HL-60 (cell line): ENCODE measurements at regions not wholly inside any gene's neighbourhood (a gene's known extent, or its start where the extent isn't known, plus 50 kb on each side); places are given as distances from the start of the nearest gene placed in this dataset.

ENCODE experiments used
- DNase-seq, 2 experiments: peaks; one replicate each; pipeline ENCODE4 v3.0.0-alpha.2; 2010 to 2020; ENCODE audit warnings: low read depth in 1 of 2, low spot score in 1 of 2
- H3K27ac ChIP-seq: fragments of 250-450 bp; sonication (Bioruptor Pico); replicated peaks from 2 replicates; pipeline ENCODE4 v1.5.1; 2020; ENCODE audit warnings: mild to moderate bottlenecking, moderate library complexity
- H3K27me3 ChIP-seq: fragments of 250-450 bp; sonication (Bioruptor Pico); 2 replicates; pipeline ENCODE4 v1.5.1; 2021; ENCODE audit warnings: mild to moderate bottlenecking, moderate library complexity; ENCODE audit not compliant: insufficient read depth, poor library complexity, severe bottlenecking
- H3K4me3 ChIP-seq: replicated peaks from 2 replicates; pipeline ENCODE4 v1.5.1; 2011; ENCODE audit warnings: mild to moderate bottlenecking, control low read depth, low read length; ENCODE audit not compliant: insufficient read depth
- GABPA ChIP-seq: IDR thresholded peaks from 2 replicates; pipeline ENCODE4 v1.6.1; 2012; ENCODE audit warnings: low read depth
- POLR2AphosphoS5 ChIP-seq: IDR thresholded peaks from 2 replicates; pipeline ENCODE4 v1.6.1; 2012; ENCODE audit warnings: low read depth
- REST ChIP-seq: IDR thresholded peaks from 2 replicates; pipeline ENCODE4 v1.6.1; 2012; ENCODE audit warnings: low read depth; ENCODE audit not compliant: insufficient replicate concordance
- SPI1 ChIP-seq: IDR thresholded peaks from 2 replicates; pipeline ENCODE4 v1.6.1; 2012; ENCODE audit warnings: low read depth, mild to moderate bottlenecking, borderline replicate concordance
- TF ChIP-seq, protein P1 (sequence below): IDR thresholded peaks from one replicate; pipeline ENCODE4 v1.5.1; 2011; ENCODE audit warnings: low read length, control low read depth, inconsistent platforms; ENCODE audit not compliant: insufficient read depth

DNA sequence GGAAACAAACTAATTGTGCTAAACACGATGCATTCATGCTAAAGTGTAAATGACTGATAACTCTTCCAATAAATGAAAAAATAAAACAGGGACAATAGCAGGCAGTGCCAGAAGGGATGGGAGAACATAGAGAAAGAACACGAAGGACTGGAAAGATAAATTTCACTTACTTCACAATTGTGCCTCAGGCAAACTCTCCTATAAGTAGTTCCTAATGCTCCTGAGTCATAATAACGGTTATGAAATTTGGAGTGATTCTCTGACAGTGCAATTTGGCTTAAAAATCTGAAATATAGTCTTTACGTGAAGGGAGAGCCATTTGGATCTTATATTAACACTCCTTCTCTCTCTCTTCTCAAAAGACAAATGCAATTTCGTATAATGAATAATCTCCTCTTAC, 2218.5 kb downstream of the MAT2B start:
- no peak for TF ChIP-seq POLR2AphosphoS5
- TF ChIP-seq, protein P1, sequence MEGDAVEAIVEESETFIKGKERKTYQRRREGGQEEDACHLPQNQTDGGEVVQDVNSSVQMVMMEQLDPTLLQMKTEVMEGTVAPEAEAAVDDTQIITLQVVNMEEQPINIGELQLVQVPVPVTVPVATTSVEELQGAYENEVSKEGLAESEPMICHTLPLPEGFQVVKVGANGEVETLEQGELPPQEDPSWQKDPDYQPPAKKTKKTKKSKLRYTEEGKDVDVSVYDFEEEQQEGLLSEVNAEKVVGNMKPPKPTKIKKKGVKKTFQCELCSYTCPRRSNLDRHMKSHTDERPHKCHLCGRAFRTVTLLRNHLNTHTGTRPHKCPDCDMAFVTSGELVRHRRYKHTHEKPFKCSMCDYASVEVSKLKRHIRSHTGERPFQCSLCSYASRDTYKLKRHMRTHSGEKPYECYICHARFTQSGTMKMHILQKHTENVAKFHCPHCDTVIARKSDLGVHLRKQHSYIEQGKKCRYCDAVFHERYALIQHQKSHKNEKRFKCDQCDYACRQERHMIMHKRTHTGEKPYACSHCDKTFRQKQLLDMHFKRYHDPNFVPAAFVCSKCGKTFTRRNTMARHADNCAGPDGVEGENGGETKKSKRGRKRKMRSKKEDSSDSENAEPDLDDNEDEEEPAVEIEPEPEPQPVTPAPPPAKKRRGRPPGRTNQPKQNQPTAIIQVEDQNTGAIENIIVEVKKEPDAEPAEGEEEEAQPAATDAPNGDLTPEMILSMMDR = no peak
- TF ChIP-seq REST = no peak
- no peak for TF ChIP-seq GABPA
- TF ChIP-seq SPI1 = no peak
- no peaks in the 10 kb centered on the region for H3K27me3 ChIP-seq
- no peak overlapping the region for H3K4me3 ChIP-seq
- H3K27ac ChIP-seq = no peak overlapping the region
- no peak for DNase-seq

- Histone ChIP-seq H3K27me3 (no peaks in the 10 kb centered on the region), H3K4me3 (no peak overlapping the region), H3K27ac (no peak overlapping the region)
- no peak for DNase-seq
- TF ChIP-seq SPI1 (no peak), POLR2AphosphoS5 (no peak), REST (no peak), GABPA (no peak)
- TF ChIP-seq, protein P1 = no peak
Measured at GRCh38 chr5:165728425-165728824, 2223.0 kb downstream of the MAT2B start.

DNA sequence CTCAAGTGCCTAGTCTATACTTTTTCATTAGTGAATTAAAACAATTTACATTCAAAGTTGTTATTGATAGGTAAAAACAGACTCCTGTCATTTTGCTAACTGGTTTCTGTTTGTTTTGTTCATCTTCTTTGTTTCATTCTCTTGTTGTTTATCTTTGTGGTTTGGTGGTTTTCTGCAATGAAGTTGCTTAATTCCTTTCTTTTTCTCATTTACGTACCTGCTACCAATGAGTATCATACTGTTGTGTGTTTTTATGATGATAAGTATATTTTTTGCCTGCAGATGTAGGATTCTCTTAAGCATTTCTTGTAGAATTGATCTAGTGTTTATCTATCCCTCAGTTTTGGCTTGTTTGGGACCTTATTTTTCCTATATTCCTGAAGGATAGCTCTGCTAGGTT, 2230.0 kb downstream of the MAT2B start:
- H3K4me3 ChIP-seq = no peak overlapping the region
- no peak overlapping the region for H3K27ac ChIP-seq
- no peak for DNase-seq
- TF ChIP-seq SPI1 (no peak), POLR2AphosphoS5 (no peak), REST (no peak), GABPA (no peak)
- TF ChIP-seq, protein P1 = no peak
- no peaks in the 10 kb centered on the region for H3K27me3 ChIP-seq
